NCI-H526 treated with DMSO at 0.1 percent for 48 hours (cell line): ENCODE measurements at regions not wholly inside any gene's neighbourhood (a gene's known extent, or its start where the extent isn't known, plus 50 kb on each side); places are given as distances from the start of the nearest gene placed in this dataset.

Experiments used
- DNase-seq: peaks from one replicate; lab custom pipeline; 2025; lab: John Stamatoyannopoulos, UW

DNA sequence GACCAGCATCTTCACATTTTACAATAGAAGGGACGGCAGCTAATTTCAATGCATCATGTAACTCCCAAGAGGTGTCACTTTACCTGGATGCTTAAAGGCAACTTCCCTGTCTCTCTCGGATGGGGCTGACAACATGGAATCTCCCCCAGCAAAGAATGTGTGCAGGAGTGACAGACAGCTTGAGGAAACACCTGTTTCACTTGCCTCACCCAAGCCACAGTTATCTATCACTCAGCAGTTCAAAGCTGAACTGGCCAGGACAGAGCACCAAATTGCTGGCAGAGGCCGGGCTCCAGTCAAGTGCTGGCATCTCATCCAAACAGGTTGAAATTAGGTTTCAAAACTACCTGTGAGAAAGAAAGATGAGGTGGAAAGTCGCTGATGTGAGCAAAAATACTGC lies 538.0 kb upstream of the PLXNA2 start:
- DNase-seq, result no peak

DNA sequence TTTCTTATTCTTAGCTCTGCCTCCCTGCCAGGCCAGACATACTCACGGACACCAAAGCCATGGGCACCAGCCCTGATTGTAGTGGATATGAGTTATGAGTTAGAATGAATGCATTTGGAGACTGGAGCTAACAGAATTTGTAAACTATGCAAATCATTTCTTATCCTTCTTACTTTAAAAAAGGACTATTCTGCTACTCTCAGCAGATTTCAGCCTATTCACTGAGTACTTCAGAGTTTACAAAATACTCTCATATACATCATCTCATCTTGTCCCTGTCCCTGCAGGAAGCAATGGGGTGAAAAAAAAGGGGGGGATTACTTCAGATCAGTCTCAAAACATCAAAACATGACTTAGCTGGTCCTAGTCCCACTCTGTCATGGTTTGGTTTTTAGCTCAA lies 541.4 kb upstream of the PLXNA2 start:
- no peak for DNase-seq

DNA sequence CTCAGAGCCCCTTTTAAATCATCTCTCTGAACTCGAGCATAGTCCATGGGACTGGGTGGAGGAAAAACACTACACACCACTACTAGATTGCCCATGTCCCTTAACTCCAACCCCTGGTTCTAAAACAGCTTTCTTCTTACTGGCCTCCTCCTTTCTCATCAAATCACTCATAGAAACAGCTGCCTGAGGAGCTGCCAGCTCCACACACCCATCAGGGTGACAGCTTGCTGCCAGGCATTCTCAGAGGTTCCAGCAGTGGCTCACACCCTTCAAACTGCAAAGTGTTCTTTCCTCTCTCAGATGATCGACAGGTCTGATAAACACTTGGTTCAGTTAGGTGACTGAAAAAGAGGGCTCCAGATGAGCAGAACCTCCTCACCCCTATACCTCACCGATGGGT lies 543.0 kb upstream of the PLXNA2 start:
- DNase-seq, result no peak

DNA sequence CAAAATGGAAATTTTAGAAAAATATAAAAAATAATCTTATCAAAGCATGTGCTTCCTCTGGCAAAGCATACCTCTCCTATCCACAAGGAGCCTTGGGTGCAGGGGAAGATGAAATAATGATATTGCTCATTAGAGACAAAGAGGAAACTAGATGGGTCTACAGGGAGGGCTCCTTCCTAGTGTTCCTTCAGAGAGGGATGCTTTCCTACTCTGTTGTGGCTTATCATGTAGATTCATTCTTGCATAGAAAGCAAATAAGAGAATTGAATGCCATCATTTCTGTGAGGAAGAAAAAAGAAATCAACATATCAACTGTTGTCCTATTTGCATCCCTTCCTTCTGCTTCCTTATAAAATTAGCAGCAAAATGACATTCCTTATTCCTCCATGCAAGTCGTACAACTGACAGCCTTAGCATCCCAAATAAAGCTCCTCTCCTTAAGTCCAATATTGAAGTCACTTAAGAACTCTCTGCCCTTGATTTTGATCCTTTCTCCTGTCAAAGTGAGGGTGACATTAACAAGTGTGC lies 543.9 kb upstream of the PLXNA2 start:
- DNase-seq, result no peak

DNA sequence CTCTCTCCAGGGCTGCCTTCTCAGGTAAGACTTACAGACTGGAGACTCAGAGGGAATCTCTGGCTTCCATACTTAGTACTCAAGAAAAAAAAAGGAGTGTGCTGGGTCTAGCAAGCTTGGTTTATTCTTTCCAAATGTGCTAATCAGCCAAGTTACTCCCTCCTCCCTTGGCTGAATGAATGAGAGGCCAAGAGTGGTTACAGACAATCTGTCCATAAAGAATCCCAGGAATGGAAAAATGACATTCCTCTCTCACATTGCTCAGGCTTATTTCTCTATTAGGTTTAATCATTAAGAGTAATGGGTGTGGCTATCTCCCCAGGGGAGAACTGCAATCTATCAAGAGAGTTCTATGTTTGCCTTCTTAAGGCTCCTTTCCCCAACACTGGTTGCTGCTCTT lies 547.3 kb upstream of the PLXNA2 start:
- DNase-seq, result no peak

DNA sequence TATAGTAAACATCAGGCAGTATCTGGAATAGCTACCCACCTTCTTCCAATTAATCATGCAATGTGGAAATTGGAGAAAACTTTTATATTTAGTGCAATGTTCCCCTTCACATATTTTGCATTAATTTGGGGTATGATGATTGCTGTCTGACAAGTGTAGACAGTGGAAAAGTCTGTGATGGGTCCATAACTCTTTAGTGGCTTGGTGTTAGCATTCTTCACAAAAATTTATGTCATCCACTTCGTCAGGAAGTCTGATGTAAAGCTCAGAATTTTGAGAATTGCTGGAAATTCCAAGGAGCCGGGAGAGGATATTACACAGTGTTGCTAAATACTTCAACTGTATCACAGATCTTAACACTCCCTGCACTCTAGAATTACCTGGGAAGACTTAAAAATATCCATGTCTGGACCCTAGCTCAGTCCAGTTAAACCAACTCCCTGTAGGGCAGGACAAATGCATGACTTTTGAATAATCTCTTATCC lies 549.7 kb upstream of the PLXNA2 start:
- no peak for DNase-seq

DNA sequence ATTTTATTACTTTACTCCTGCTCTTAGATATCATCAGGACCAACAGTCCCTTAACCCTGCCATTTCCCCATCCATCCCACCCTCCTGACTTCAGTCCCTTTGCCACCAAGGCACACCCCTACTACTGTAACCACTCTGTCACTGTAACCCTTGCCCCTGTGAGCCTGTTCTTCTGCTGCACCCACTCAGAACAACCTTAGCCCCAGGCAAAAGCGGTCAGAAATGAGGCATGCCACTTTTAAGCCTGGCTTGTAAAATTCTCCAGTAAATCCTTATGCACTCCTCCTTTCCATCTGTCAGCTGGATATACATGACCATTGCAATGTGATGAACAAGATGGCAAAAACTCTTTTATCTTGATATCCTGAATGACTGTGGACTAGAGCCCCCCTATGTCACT lies 555.0 kb upstream of the PLXNA2 start:
- no peak for DNase-seq

DNA sequence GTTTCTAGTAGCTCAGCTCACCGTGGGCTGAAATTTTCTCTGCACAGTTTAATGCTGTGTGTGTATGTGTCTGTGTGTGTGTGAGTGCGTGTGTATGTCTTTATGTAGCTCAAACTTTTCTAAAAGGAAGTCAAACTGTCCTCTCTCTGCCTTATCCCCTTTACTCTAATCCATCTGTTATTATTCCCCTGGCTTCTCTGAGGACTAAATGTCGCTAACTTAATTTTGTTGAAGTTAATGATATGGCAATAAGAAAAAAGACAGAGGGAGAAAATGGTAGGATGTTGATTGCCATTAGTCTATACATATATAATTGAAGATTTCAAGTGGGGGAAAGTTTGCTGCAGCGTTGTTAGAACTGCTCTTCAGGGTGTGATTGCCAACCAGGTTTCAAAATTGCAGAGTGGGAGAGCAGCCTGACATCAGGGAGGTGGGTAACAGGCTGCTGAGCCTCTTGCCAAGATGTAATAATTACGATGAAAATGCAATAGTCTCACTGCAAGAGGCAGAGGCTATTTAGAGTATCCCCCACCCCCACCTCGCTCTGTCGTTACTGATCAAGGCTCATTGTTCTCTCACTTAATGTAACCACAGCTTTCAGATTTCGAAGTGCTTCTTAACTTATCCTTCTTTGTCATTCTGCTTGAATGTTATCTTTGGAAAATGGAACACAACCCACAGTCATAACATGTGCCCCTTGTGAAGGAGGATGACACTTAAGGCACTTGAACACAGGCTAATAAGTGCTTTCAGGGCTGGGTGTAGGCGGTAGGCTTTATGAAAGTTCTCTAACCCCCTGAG lies 559.0 kb upstream of the PLXNA2 start:
- no peak for DNase-seq

DNA sequence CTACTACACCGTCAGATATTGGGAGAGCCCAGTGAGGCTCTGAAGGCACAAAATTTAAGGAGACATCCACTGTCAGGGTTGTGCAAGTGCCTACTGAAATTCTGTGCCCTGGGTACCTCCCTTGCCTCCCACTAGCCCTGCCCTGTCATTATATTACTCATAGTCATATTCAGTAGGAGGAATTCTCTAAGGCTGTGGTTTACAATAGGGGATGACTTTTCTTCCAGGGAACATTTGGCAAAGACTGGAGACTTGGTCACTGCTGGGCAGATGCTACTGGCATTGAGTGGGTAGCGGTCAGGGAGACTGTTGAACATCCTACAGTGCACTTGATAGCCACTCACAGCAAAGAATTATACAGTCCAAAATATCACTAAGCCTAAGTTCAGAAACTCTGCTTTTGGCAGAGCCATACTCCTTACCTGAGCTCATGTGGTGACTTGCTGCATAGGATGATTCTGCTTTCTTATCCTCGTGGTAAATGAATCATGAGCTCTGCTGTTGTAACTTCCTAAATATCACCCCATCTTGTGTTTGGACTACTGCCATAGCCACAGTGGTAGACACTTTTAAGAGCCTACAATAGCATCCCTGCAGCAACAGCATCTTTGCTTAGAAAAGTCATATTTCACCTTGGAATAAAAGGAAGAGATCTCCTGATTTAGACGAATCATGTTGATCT lies 563.4 kb upstream of the PLXNA2 start:
- no peak for DNase-seq

DNA sequence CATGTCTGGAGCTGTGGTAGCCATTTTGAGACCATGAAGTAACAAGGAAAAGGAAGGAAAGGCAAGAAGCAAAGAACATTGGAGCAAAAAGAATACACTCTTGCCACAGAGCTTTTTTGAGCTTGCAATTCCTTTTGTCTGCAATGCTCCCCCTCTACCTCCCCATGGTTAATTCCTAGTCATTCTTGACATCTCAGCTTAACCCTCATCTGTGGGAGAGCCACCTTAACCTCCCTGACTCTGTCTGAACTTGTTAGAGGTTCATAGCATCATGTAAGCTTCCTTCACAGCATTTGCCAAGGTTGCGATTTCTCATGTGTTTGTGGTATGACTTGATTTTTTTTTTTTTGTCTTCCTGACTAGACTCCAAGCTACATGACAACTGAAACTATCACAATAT lies 564.1 kb upstream of the PLXNA2 start:
- no peak for DNase-seq

DNA sequence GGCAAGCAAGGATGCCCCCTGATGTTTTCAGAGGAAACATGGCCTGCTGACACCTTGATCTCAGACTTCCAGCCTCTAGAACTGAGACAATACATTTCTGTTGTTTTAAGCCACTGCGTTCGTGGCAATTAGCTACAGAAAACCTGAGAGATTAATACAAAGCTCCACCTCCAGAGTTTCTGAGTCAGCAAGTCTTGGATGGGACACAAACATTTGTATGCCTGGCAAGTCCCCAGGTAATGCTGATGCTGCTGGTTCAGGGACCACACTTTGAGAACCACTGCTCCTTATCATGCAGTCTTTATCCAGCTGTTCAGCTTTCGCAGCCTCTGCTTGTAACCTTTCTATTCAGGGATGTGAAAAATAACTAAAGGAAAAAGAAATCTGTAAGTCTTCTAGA lies 565.7 kb upstream of the PLXNA2 start:
- DNase-seq, result no peak

DNA sequence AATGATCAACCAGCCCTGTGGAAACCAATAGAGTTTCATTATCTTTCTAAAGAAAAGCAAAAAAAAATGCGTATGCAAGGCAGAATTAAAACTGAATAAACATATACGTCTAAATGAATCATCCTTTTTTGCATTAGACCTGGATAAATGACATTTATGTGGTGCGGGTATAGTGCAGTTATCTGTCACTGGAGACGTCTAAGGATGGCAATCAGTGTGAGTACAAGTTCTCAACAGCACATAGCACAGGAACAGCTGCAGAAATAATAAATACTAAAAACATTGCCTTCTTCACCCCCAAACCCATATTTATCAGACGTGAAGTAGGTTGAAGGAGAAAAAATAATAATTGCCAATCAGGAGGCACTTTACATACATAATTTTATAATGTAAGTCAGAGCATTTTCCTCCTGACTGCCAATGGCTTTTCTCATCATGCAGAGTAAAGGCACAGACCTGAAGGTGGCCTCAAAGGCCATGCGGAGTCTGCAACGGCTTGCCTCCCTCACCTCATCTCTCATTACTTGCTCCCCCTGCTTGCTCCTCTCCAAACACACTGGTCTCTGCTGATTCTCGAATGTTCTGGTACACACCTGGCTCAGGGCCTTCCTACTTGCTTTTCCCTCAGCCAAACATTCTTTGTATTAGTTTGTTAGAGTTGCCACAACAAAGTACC lies 574.7 kb upstream of the PLXNA2 start:
- no peak for DNase-seq

DNA sequence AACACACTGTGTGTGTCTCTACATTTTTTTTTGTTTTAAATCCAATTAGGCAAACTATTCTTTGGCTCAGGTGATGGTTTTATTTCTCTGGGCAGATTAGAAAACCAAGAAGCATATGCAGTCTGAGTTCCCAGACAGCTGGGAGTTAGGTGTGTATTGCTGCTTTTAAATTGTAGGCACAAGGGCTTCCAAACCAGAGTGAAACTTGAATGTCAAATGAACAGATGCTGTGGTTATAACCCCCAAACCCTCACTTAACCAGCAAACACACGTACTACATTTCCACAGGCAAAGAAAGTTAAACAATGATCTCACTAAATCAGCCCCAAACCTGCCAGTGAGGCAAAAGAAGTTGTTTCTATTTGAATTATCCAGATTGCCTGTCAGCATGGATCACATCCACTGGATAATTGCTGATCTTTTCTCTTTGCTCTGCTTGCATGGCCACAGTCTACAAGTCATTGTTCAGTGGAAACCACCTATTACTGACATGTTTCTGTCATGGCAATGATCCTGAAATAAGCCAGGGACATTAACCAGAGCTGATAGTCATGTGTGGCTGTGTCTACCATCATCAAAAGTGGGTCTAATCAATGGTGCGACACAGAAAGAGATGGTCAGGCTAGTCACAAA lies 576.5 kb upstream of the PLXNA2 start:
- no peak for DNase-seq

DNA sequence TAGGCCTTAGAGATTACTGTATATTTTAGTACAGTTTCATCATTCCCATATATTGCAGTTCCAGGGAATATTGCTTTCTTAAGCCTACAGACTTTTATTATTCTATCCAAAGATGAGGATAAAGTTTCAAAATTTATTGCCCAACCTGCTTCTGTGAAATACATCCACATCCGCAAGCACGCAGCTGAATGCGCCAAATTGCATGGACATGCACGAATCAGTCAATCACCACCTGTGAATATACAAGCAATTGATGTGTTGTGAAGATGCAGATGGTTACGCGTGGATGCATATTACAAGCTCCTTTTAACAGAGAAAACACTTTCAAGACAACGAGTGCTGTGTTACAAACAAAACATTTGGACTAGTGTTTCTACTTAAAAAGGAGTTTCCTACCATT lies 577.8 kb upstream of the PLXNA2 start:
- DNase-seq, result no peak

DNA sequence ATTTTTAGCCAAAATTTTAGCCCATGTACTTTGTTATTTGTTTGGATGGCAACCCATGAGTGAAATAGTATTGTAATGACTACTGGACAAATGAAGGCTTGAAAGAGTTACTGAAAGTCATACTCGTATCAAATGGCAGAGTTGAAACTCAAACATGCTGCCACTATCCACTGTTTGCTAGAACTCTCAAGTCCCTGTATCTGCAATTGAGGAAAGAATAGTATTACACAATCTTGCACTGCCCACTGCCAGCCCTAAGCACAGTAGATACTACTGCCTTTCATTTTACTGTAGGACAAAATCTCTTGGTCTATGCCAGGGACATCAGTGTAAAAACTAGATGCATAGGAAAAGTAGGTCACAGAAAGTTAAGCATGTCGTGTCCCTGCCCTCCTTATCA lies 581.1 kb upstream of the PLXNA2 start:
- DNase-seq, result no peak

DNA sequence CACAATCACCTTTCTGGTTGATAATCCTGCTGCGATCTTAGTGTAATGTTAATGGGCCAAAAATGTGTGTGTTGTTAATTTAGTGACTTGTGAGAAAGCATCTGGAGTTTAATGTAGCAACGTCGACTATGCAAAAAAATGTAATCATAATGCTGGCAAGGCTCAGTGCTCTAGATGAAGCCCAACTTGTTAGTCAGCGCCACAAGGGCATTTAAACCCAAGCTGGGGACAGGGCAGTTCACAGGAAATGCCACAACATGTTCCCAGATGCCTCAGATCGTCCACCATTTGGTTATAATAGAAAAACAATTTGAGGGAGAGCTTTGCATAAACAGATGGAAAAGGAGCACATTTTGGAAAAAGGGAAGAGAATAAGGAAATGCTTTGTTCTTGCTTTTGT lies 585.4 kb upstream of the PLXNA2 start:
- no peak for DNase-seq

DNA sequence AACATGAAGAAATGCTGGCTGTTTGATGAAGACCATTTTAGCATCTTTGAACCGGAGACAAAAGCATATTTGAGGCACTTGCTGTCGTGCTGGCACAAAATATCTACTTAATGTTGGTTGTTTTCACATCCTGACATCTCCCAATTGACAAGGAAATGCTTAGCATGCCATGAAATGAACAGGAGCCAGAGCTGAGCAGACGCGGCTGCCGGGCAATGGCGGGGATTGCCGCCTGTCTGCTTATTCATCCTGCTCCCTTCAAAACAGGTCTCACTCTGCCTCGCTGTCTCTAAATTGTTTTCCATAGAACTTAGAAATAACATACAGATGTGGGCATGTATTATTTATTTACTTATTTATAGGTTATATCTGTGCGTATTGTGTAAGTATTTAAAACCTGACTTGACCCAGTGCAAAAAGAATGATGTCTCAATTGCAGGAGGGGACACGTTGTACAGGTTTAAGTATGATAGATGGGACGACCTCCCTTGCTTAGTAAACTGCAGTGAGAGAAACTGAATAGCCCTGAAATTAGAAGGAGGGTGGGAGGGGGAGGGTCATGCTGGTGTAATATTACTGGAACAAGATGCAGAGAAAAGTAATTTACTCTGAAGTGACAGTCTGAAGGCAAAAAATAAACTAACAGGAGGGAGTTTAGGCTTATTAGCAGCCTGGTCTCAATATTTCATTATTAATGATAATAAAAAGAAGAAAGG lies 590.4 kb upstream of the PLXNA2 start:
- no peak for DNase-seq

DNA sequence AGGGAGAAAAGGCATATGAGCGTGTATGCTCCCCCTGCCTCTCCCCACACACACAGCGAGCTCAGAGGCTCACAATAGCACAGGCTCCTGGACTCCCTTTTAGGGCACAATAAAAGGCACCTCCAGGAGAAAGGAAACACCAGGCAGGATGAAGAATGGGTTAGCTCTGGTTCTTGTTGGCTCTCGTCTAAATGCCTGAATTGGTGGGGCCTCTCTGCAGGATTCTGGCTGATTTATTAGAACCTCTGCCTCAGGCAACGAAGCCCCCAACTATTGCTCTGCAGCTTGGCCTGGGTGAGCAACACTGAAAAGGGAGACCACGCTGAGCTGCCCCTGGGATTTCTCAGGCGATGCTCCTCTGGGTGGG lies 590.9 kb upstream of the PLXNA2 start:
- DNase-seq, result no peak

DNA sequence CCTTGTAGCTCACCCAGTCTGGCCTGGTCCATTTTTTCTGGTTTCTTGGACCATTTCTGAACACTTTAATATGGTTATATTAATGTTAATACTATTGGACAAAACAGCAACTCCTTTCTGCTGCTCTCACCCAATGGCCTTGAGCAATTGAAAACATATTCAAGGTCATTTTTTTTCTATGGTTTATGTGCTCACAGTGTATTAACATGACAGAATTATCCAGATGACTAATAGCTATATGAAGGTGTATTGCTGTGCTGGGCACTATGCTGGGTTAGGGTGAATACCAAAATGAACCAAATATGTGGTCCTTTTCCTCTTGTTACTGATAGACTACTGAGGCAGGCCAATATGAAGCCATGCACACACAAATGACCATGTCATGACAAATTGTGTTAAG lies 591.6 kb upstream of the PLXNA2 start:
- no peak for DNase-seq

DNA sequence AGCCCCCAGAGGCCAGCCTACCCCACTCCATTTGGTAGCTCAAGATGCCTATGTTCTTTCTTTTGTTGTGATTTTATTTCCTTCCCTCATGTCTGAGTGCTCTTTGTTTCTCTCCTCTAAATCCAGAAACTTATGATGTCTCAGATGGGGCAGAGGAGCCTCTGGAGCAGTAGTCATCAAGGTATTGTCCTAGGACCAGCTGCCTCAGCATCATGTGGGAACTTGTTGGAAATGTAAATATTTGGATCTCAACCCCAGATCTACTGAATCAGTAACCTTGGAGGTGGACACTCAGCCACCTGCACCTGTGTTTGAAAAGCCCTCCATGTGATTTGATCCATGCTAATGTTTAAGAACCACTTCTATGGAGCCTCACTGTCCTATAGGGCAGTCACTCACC lies 593.1 kb upstream of the PLXNA2 start:
- DNase-seq, result no peak

DNA sequence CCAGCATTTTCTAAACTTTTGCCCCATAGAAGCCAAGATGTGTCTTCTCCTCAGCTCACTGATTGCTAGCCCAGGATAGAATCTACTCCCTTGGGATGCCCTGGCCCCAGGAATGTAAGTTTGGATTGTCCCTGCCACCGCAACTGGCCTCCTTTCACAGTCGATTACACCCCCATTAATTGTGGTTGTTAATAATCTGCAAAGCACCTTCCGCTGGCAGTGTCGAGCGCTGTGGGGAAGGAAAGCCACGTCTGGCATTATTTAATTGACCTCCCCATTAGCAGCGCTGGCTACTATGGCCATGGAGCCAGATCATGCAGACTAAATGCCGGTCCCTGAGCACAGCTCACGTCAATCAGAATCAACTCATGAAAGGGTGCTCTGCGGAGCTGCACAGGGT lies 597.3 kb upstream of the PLXNA2 start:
- no peak for DNase-seq

DNA sequence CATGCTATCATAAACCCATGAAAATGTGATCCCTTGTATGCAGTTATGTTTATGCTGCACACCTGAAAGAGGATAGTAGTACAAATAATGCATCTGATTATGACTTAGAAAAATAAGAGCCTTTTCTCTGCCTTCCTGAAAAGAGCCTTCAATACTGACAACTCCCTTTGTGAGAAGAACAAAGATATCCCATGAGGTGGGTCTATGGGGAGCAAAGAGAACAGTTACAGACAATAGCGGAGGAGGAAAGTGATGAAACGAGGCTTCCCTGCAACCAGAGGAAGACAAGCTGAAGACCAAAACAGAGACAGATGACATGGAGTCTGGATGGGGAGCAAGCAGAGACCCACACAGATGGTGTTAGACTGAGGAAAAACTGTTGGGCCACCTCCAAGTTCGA lies 598.3 kb upstream of the PLXNA2 start:
- no peak for DNase-seq
